MM.1S (cell line): ENCODE measurements at regions not wholly inside any gene's neighbourhood (a gene's known extent, or its start where the extent isn't known, plus 50 kb on each side); places are given as distances from the start of the nearest gene placed in this dataset.
"Not testable (repeated sequence)": the region's sequence is repeated elsewhere in the genome, so short reads cannot be mapped to it uniquely, and the experiment has no call there.

Experiments used
- DNase-seq: peaks from one replicate; pipeline ENCODE4 v3.0.0-alpha.2; 2015
- H2AFZ ChIP-seq: fragments of 300-600 bp; sonication (generic); 2 replicates; pipeline ENCODE4 v1.6.0; 2016; ENCODE audit warnings: antibody characterized with exemption, low read length
- H3F3A ChIP-seq: fragments of 300-600 bp; sonication (generic); 2 replicates; pipeline ENCODE4 v1.6.1; 2016; ENCODE audit warnings: mild to moderate bottlenecking, antibody characterized with exemption, low read length, moderate library complexity, mixed read lengths; ENCODE audit not compliant: insufficient read depth
- H3K27ac ChIP-seq: fragments of 300-600 bp; sonication (generic); 2 replicates; pipeline ENCODE4 v1.5.1; 2016; ENCODE audit warnings: mild to moderate bottlenecking, low read length
- H3K27me3 ChIP-seq: fragments of 300-600 bp; sonication (generic); replicated peaks from 2 replicates; pipeline ENCODE4 v1.6.0; 2016; ENCODE audit warnings: low read length; ENCODE audit not compliant: insufficient read depth
- H3K36me3 ChIP-seq: fragments of 300-600 bp; sonication (generic); replicated peaks from 2 replicates; pipeline ENCODE4 v1.6.1; 2016; ENCODE audit warnings: mild to moderate bottlenecking, low read length, mixed read lengths; ENCODE audit not compliant: insufficient read depth
- H3K4me1 ChIP-seq: fragments of 300-600 bp; sonication (generic); 2 replicates; pipeline ENCODE4 v1.6.1; 2016; ENCODE audit warnings: low read length, mixed read lengths
- H3K4me2 ChIP-seq: fragments of 300-600 bp; sonication (generic); 2 replicates; pipeline ENCODE4 v1.6.0; 2016; ENCODE audit warnings: low read depth, low read length
- H3K4me3 ChIP-seq: fragments of 300-600 bp; sonication (generic); 2 replicates; pipeline ENCODE4 v1.5.1; 2016; ENCODE audit warnings: low read length, mixed read lengths
- H3K79me2 ChIP-seq: fragments of 300-600 bp; sonication (generic); 2 replicates; pipeline ENCODE4 v1.6.1; 2016; ENCODE audit warnings: mixed run types, low read length, mixed read lengths
- H3K9ac ChIP-seq: fragments of 300-600 bp; sonication (generic); 2 replicates; pipeline ENCODE4 v1.6.1; 2016; ENCODE audit warnings: low read length, mixed read lengths
- H3K9me2 ChIP-seq: fragments of 300-600 bp; sonication (generic); replicated peaks from 2 replicates; pipeline ENCODE4 v1.6.1; 2016; ENCODE audit warnings: mild to moderate bottlenecking, low read length, mixed read lengths; ENCODE audit not compliant: insufficient read depth
- H3K9me3 ChIP-seq: fragments of 300-600 bp; sonication (generic); replicated peaks from 2 replicates; pipeline ENCODE4 v1.6.1; 2016; ENCODE audit warnings: mild to moderate bottlenecking, low read length, mixed read lengths; ENCODE audit not compliant: insufficient read depth
- H4K20me1 ChIP-seq: fragments of 300-600 bp; sonication (generic); 2 replicates; pipeline ENCODE4 v1.6.1; 2016; ENCODE audit warnings: mild to moderate bottlenecking, low read length, moderate library complexity, mixed read lengths; ENCODE audit not compliant: insufficient read depth
- CTCF ChIP-seq: fragments of 300-600 bp; sonication (generic); IDR thresholded peaks from 2 replicates; pipeline ENCODE4 v1.5.1; 2016; ENCODE audit warnings: antibody characterized with exemption, low read length, mixed read lengths
- EZH2 ChIP-seq: fragments of 300-600 bp; sonication (generic); optimal IDR thresholded peaks from 2 replicates; pipeline ENCODE3; 2017; ENCODE audit warnings: low read depth, mild to moderate bottlenecking, antibody characterized with exemption, low read length, mixed read lengths
- EZH2phosphoT487 ChIP-seq: fragments of 300-600 bp; sonication (generic); IDR thresholded peaks from 2 replicates; pipeline ENCODE4 v1.6.1; 2018; ENCODE audit warnings: antibody characterized with exemption, low read length

- no peaks in the 10 kb centered on the region for H3K36me3 ChIP-seq
- no peak overlapping the region for H3K4me3 ChIP-seq
- no peaks in the 10 kb centered on the region for H3K27me3 ChIP-seq
- H2AFZ ChIP-seq: no peak overlapping the region
- no peak for DNase-seq
- no peak overlapping the region for H3K9ac ChIP-seq
- H4K20me1 ChIP-seq: no peaks in the 10 kb centered on the region
- no peaks in the 10 kb centered on the region for H3K9me2 ChIP-seq
- H3K79me2 ChIP-seq: no peaks in the 10 kb centered on the region
- H3K4me1 ChIP-seq: no peaks in the 10 kb centered on the region
- no peak overlapping the region for H3K4me2 ChIP-seq
- no peaks in the 10 kb centered on the region for H3F3A ChIP-seq
- no peak for TF ChIP-seq CTCF
- H3K27ac ChIP-seq: no peak overlapping the region
- H3K9me3 ChIP-seq: no peaks in the 10 kb centered on the region
Measured at GRCh38 chr17:6254036-6254435, 180.9 kb downstream of the AIPL1 start.

GRCh38 chr17:6251640-6252039, 181.5 kb downstream of the WSCD1 start:
- H3K9me3 ChIP-seq, H3K27me3 ChIP-seq, H3K79me2 ChIP-seq, H3K4me3 ChIP-seq, DNase-seq, H4K20me1 ChIP-seq, H3K9ac ChIP-seq, H3K27ac ChIP-seq, H3F3A ChIP-seq, H3K4me1 ChIP-seq, H3K36me3 ChIP-seq, H2AFZ ChIP-seq, H3K9me2 ChIP-seq, H3K4me2 ChIP-seq: not testable (repeated sequence)

GRCh38 chr17:6249732-6250131, 179.6 kb downstream of the WSCD1 start:
- H2AFZ ChIP-seq: no peak overlapping the region
- H3K4me3 ChIP-seq: no peak overlapping the region
- no peaks in the 10 kb centered on the region for H4K20me1 ChIP-seq
- H3F3A ChIP-seq: no peaks in the 10 kb centered on the region
- H3K79me2 ChIP-seq: no peaks in the 10 kb centered on the region
- no peak for TF ChIP-seq CTCF
- TF ChIP-seq EZH2: no peak
- TF ChIP-seq EZH2phosphoT487: no peak
- no peaks in the 10 kb centered on the region for H3K27me3 ChIP-seq
- no peaks in the 10 kb centered on the region for H3K36me3 ChIP-seq
- H3K9me3 ChIP-seq: no peaks in the 10 kb centered on the region
- no peaks in the 10 kb centered on the region for H3K9me2 ChIP-seq
- H3K27ac ChIP-seq: no peak overlapping the region
- no peaks in the 10 kb centered on the region for H3K4me1 ChIP-seq
- H3K9ac ChIP-seq: no peak overlapping the region
- H3K4me2 ChIP-seq: no peak overlapping the region
- DNase-seq: no peak

GRCh38 chr17:6248061-6248460, 177.9 kb downstream of the WSCD1 start:
- H3F3A ChIP-seq: no peaks in the 10 kb centered on the region
- no peak overlapping the region for H3K4me2 ChIP-seq
- H3K27me3 ChIP-seq: no peaks in the 10 kb centered on the region
- no peak for TF ChIP-seq CTCF
- no peak for TF ChIP-seq EZH2
- no peak for TF ChIP-seq EZH2phosphoT487
- H3K79me2 ChIP-seq: no peaks in the 10 kb centered on the region
- H3K9me2 ChIP-seq: no peaks in the 10 kb centered on the region
- H3K27ac ChIP-seq: no peak overlapping the region
- no peaks in the 10 kb centered on the region for H3K4me1 ChIP-seq
- no peak overlapping the region for H2AFZ ChIP-seq
- H4K20me1 ChIP-seq: no peaks in the 10 kb centered on the region
- no peaks in the 10 kb centered on the region for H3K9me3 ChIP-seq
- no peak overlapping the region for H3K9ac ChIP-seq
- DNase-seq: no peak
- no peaks in the 10 kb centered on the region for H3K36me3 ChIP-seq
- no peak overlapping the region for H3K4me3 ChIP-seq
